Spleen (tissue), 7 donors: ENCODE measurements at regions not wholly inside any gene's neighbourhood (a gene's known extent, or its start where the extent isn't known, plus 50 kb on each side); places are given as distances from the start of the nearest gene placed in this dataset.

Source experiments
- POLR2A ChIP-seq, 3 donors: fragments of 450-650 bp; IDR thresholded peaks; one replicate each; pipeline ENCODE4 v1.5.1; 2017; ENCODE audit warnings: antibody characterized with exemption in 3 of 3, mild to moderate bottlenecking in 1 of 3
- POLR2AphosphoS5 ChIP-seq, 3 donors: sonication (generic); formaldehyde crosslinking; IDR thresholded peaks; one replicate each; pipeline ENCODE4 v1.5.1; 2017; ENCODE audit warnings: antibody characterized with exemption in 3 of 3
- TF ChIP-seq, protein P1 (sequence below), 11 experiments: fragments of 200-600 bp in 7 of 11; fragments of 450-650 bp in 4 of 11; sonication (generic) in 4 of 11; IDR thresholded peaks in 8 of 11; conservative IDR thresholded peaks in 3 of 11; 1 replicate in 7 of 11; 2 replicates in 4 of 11; pipeline versions ENCODE4 v1.4.0 to v1.8.0; 2016 to 2021; ENCODE audit warnings: antibody characterized with exemption in 11 of 11, inconsistent platforms in 4 of 11, mild to moderate bottlenecking in 1 of 11
- donor health status: DM: no; HTN: no; CAD: no; lungs with moderate emphysema.
- donor health status: DM: no; HTN: no; CAD: no.
- donor health status: DM: no; HTN: no; CAD: no.

DNA sequence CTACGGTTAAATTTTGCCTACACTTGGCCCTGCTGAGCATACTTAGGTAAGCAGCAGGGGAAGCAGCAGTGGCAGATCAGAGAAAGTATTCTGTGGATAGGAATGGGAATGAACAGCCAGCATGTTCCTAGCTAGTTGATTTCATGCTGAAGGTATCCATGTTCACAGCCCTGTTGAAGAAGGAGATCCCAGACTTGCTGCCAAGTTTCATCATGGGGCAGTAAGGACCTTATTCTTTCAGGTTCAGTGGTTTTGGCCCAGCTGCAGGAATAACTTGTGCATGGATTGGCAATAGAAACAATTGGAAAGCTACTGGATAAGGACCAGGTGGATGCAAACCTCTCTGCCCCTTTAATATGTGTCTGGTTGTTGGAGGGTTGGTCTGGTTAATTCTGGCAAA lies 98.2 kb upstream of the TMEM178A start:
- TF ChIP-seq POLR2AphosphoS5 (IDR thresholded peaks at IDR 0.05), result no peak
- TF ChIP-seq, protein P1, sequence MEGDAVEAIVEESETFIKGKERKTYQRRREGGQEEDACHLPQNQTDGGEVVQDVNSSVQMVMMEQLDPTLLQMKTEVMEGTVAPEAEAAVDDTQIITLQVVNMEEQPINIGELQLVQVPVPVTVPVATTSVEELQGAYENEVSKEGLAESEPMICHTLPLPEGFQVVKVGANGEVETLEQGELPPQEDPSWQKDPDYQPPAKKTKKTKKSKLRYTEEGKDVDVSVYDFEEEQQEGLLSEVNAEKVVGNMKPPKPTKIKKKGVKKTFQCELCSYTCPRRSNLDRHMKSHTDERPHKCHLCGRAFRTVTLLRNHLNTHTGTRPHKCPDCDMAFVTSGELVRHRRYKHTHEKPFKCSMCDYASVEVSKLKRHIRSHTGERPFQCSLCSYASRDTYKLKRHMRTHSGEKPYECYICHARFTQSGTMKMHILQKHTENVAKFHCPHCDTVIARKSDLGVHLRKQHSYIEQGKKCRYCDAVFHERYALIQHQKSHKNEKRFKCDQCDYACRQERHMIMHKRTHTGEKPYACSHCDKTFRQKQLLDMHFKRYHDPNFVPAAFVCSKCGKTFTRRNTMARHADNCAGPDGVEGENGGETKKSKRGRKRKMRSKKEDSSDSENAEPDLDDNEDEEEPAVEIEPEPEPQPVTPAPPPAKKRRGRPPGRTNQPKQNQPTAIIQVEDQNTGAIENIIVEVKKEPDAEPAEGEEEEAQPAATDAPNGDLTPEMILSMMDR (IDR thresholded peaks at IDR 0.05 in 8 of 11, conservative IDR thresholded peaks at IDR 0.05 in 3 of 11), result no peak
- no peak for TF ChIP-seq POLR2A (IDR thresholded peaks at IDR 0.05)
